Activated CD4-positive, CD25-positive, alpha-beta regulatory T cell (primary cell): ENCODE measurements at regions not wholly inside any gene's neighbourhood (a gene's known extent, or its start where the extent isn't known, plus 50 kb on each side); places are given as distances from the start of the nearest gene placed in this dataset.

Experiments used
- DNase-seq, 4 experiments: peaks; one replicate each; lab custom pipeline; 2025; lab: John Stamatoyannopoulos, UW

GRCh38 chr15:37873336-37873735 is 61.1 kb upstream of the TMCO5A start:
- DNase-seq: no peak

- no peak for DNase-seq
These were observed 57.5 kb upstream of the TMCO5A start for GRCh38 chr15:37876900-37877299.

GRCh38 chr15:37877851-37878741 is 56.3 kb upstream of the TMCO5A start:
- no peak for DNase-seq

GRCh38 chr15:37880009-37880834 is 54.2 kb upstream of the TMCO5A start:
- no peak for DNase-seq

GRCh38 chr15:37880835-37881153 is 53.6 kb upstream of the TMCO5A start:
- DNase-seq: no peak

GRCh38 chr15:37881237-37882013 is 53.0 kb upstream of the TMCO5A start:
- DNase-seq: no peak

GRCh38 chr15:37882640-37883039 is 51.8 kb upstream of the TMCO5A start:
- DNase-seq: no peak
